GM12878 (cell line): ENCODE measurements at regions not wholly inside any gene's neighbourhood (a gene's known extent, or its start where the extent isn't known, plus 50 kb on each side); places are given as distances from the start of the nearest gene placed in this dataset.

Experiments
- ATF7 ChIP-seq: fragments of 450-650 bp; IDR thresholded peaks from 2 replicates; pipeline ENCODE4 v1.6.1; 2016; ENCODE audit warnings: low read depth, mild to moderate bottlenecking
- EGR1 ChIP-seq, 2 experiments: IDR thresholded peaks; 1 replicate in 1 of 2; 2 replicates in 1 of 2; pipeline ENCODE4 v1.6.1; 2011 to 2012; ENCODE audit warnings: low read depth in 2 of 2, low read length in 2 of 2, borderline replicate concordance in 1 of 2, mild to moderate bottlenecking in 1 of 2, moderate library complexity in 1 of 2
- FOXK2 ChIP-seq: fragments of 450-650 bp; IDR thresholded peaks from 2 replicates; pipeline ENCODE4 v1.6.1; 2017; ENCODE audit warnings: mild to moderate bottlenecking, moderate library complexity
- HDAC6 ChIP-seq: fragments of 200-600 bp; sonication (generic); IDR thresholded peaks from one replicate; pipeline ENCODE4 v1.8.0; 2017; ENCODE audit warnings: antibody characterized with exemption; ENCODE audit not compliant: unreplicated experiment
- IKZF1 ChIP-seq: fragments of 450-650 bp; conservative IDR thresholded peaks from 2 replicates; pipeline ENCODE4 v1.6.1; 2017; ENCODE audit warnings: antibody characterized with exemption, mild to moderate bottlenecking
- POLR2AphosphoS2 ChIP-seq: IDR thresholded peaks from 2 replicates; pipeline ENCODE4 v1.6.1; 2011; ENCODE audit warnings: low read depth, mild to moderate bottlenecking, low read length, improper control_type of control experiment, moderate library complexity
- POLR2AphosphoS5 ChIP-seq: IDR thresholded peaks from 2 replicates; pipeline ENCODE4 v1.6.1; 2011; ENCODE audit warnings: mild to moderate bottlenecking, low read length, inconsistent platforms
- SIN3A ChIP-seq: IDR thresholded peaks from 2 replicates; pipeline ENCODE4 v1.6.1; 2012; ENCODE audit warnings: low read depth, low read length, improper control_type of control experiment
- TAF1 ChIP-seq: IDR thresholded peaks from 2 replicates; pipeline ENCODE4 v1.6.1; 2011; ENCODE audit warnings: mild to moderate bottlenecking, low read depth, low read length, borderline replicate concordance
- TCF12 ChIP-seq: IDR thresholded peaks from 2 replicates; pipeline ENCODE4 v1.6.1; 2011; ENCODE audit warnings: low read depth, mild to moderate bottlenecking, low read length
- ZNF384 ChIP-seq: IDR thresholded peaks from 2 replicates; pipeline ENCODE4 v1.6.1; 2012; ENCODE audit warnings: low read depth, mild to moderate bottlenecking, low read length, improper control_type of control experiment, borderline replicate concordance
- TF ChIP-seq, protein P1 (sequence below), 3 experiments: IDR thresholded peaks in 2 of 3; conservative IDR thresholded peaks in 1 of 3; 2 replicates each; pipeline ENCODE4 v1.5.1; 2011; ENCODE audit warnings: low read depth in 3 of 3, low read length in 3 of 3, mild to moderate bottlenecking in 3 of 3, control low read depth in 2 of 3, moderate library complexity in 2 of 3, inconsistent platforms in 1 of 3, mixed read lengths in 1 of 3; ENCODE audit not compliant: control insufficient read depth in 2 of 3, insufficient read depth in 1 of 3; ENCODE audit errors: extremely low read depth in 1 of 3

GRCh38 chr2:116696903-116697302, 1117.6 kb upstream of the DDX18 start:
- TF ChIP-seq, protein P1, sequence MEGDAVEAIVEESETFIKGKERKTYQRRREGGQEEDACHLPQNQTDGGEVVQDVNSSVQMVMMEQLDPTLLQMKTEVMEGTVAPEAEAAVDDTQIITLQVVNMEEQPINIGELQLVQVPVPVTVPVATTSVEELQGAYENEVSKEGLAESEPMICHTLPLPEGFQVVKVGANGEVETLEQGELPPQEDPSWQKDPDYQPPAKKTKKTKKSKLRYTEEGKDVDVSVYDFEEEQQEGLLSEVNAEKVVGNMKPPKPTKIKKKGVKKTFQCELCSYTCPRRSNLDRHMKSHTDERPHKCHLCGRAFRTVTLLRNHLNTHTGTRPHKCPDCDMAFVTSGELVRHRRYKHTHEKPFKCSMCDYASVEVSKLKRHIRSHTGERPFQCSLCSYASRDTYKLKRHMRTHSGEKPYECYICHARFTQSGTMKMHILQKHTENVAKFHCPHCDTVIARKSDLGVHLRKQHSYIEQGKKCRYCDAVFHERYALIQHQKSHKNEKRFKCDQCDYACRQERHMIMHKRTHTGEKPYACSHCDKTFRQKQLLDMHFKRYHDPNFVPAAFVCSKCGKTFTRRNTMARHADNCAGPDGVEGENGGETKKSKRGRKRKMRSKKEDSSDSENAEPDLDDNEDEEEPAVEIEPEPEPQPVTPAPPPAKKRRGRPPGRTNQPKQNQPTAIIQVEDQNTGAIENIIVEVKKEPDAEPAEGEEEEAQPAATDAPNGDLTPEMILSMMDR (IDR thresholded peaks at IDR 0.05 in 2 of 3, conservative IDR thresholded peaks at IDR 0.05 in 1 of 3; ENCODE audit: control insufficient read depth in 2 of 3, extremely low read depth in 1 of 3, insufficient read depth in 1 of 3, low read depth in 3 of 3, low read length in 3 of 3): no peak
- no peak for TF ChIP-seq ATF7
- no peak for TF ChIP-seq SIN3A
- no peak for TF ChIP-seq POLR2AphosphoS2
- TF ChIP-seq TCF12: no peak
- no peak for TF ChIP-seq POLR2AphosphoS5
- no peak for TF ChIP-seq HDAC6
- TF ChIP-seq FOXK2: no peak
- TF ChIP-seq ZNF384: no peak
- no peak for TF ChIP-seq TAF1
- no peak for TF ChIP-seq IKZF1
- TF ChIP-seq EGR1 (IDR thresholded peaks at IDR 0.05; ENCODE audit: borderline replicate concordance in 1 of 2, low read depth in 2 of 2, low read length in 2 of 2): no peak
